ENCODE measurements at regions not wholly inside any gene's neighbourhood (a gene's known extent, or its start where the extent isn't known, plus 50 kb on each side); places are given as distances from the start of the nearest gene placed in this dataset.
"Not testable (repeated sequence)": the region's sequence is repeated elsewhere in the genome, so short reads cannot be mapped to it uniquely, and the experiment has no call there.

GRCh38 chr1:177406323-177406722 is 235.6 kb downstream of the BRINP2 start:
- not testable (repeated sequence) for TF ChIP-seq EZH2 (IDR thresholded peaks at IDR 0.05; ENCODE audit: low read depth); CTCF (conservative IDR thresholded peaks at IDR 0.05)

All from PC-9 (cell line).